ENCODE measurements at regions not wholly inside any gene's neighbourhood (a gene's known extent, or its start where the extent isn't known, plus 50 kb on each side); places are given as distances from the start of the nearest gene placed in this dataset.

GRCh38 chr19:28426730-28427225 is 786.2 kb downstream of the UQCRFS1 start:
- Mint-ChIP-seq H3K36me3 (no peaks in the 10 kb centered on the region), H3K27me3 (peaks cover 3 to 5% of the 10 kb centered on the region in 2 donors), H3K27ac (no peak overlapping the region), H3K9me3 (peaks cover under 1 to 2% (median 2%) of the 10 kb centered on the region in 3 donors), H3K4me3 (no peak overlapping the region), H3K4me1 (peaks cover 0 to 5% (median 4%) of the 10 kb centered on the region in 3 donors)
- Histone ChIP-seq H3K4me1 (ENCODE audit: control insufficient read depth in 1 of 2, extremely low read depth in 1 of 2, insufficient read depth in 2 of 2, low read length in 2 of 2) (no peaks in the 10 kb centered on the region), H3K4me3 (ENCODE audit: control insufficient read depth in 1 of 2, extremely low read depth in 1 of 2, low read length in 1 of 2) (no peak overlapping the region), H3K9me3 (no peaks in the 10 kb centered on the region), H3K27me3 (replicated peaks in 1 of 2; ENCODE audit: control insufficient read depth in 2 of 2, extremely low read depth in 1 of 2, insufficient read depth in 2 of 2, low read length in 1 of 2) (peaks cover 0 to 6% of the 10 kb centered on the region in 2 experiments), H3K27ac (ENCODE audit: low read length) (no peak overlapping the region), H3K36me3 (ENCODE audit: control insufficient read depth in 2 of 2, extremely low read depth in 1 of 2, insufficient read depth in 1 of 2, low read length in 1 of 2) (no peaks in the 10 kb centered on the region)
- DNase-seq (no peak), ATAC-seq (replicated peaks in 1 of 4) (no peak)
- ChIA-PET CTCF (no interaction called here), POLR2A (interaction anchor here in 1 of 2 donors (0.6 kb wide), 1 partner anchor 12 kb away, joined by 3 read pairs; no protein-coding TSS in a partner anchor)
- 60% methylated on average over 2 of the region's 4 CpGs for WGBS (ENCODE audit: insufficient coverage)

GRCh38 chr19:28426110-28426729 is 786.7 kb downstream of the UQCRFS1 start:
- Mint-ChIP-seq H3K4me3 (no peak overlapping the region), H3K27me3 (peaks cover 3 to 9% of the 10 kb centered on the region in 2 donors)

GRCh38 chr19:28425046-28425931 is 787.7 kb downstream of the UQCRFS1 start:
- Histone ChIP-seq H3K4me3 (ENCODE audit: control insufficient read depth in 1 of 2, extremely low read depth in 1 of 2, low read length in 1 of 2) (no peak overlapping the region), H3K27me3 (replicated peaks in 1 of 2; ENCODE audit: control insufficient read depth in 2 of 2, extremely low read depth in 1 of 2, insufficient read depth in 2 of 2, low read length in 1 of 2) (peaks cover 0 to 17% of the 10 kb centered on the region in 2 experiments), H3K4me1 (ENCODE audit: control insufficient read depth in 1 of 2, extremely low read depth in 1 of 2, insufficient read depth in 2 of 2, low read length in 2 of 2) (no peaks in the 10 kb centered on the region), H3K9me3 (no peaks in the 10 kb centered on the region), H3K36me3 (ENCODE audit: control insufficient read depth in 2 of 2, extremely low read depth in 1 of 2, insufficient read depth in 1 of 2, low read length in 1 of 2) (no peaks in the 10 kb centered on the region), H3K27ac (ENCODE audit: low read length) (no peak overlapping the region)
- ATAC-seq (replicated peaks in 1 of 4): no peak
- H3K27ac Mint-ChIP-seq: no peak overlapping the region
- POLR2A ChIA-PET: no interaction called here
- H3K27me3 Mint-ChIP-seq: peaks cover 3 to 9% of the 10 kb centered on the region in 2 donors
- 66% methylated on average over 4 of the region's 13 CpGs for WGBS (ENCODE audit: insufficient coverage)
- H3K9me3 Mint-ChIP-seq: peaks cover 0 to 2% (median 2%) of the 10 kb centered on the region in 3 donors
- no peaks in the 10 kb centered on the region for H3K36me3 Mint-ChIP-seq
- DNase-seq: no peak
- no peak overlapping the region for H3K4me3 Mint-ChIP-seq
- CTCF ChIA-PET: interaction anchor here in 1 of 2 donors (0.6 kb wide), 1 partner anchor 67 kb away, joined by 3 read pairs; no protein-coding TSS in a partner anchor
- H3K4me1 Mint-ChIP-seq: peaks cover 0 to 5% (median 4%) of the 10 kb centered on the region in 3 donors

More at GRCh38 chr19:28426110-28426729, 786.7 kb downstream of the UQCRFS1 start:
- Mint-ChIP-seq H3K36me3 (no peaks in the 10 kb centered on the region), H3K27ac (no peak overlapping the region), H3K4me1 (peaks cover 0 to 5% (median 4%) of the 10 kb centered on the region in 3 donors), H3K9me3 (peaks cover 0 to 2% (median 2%) of the 10 kb centered on the region in 3 donors)
- ChIA-PET CTCF (no interaction called here), POLR2A (interaction anchor here in 1 of 2 donors (0.6 kb wide), 1 partner anchor 11 kb away, joined by 3 read pairs; no protein-coding TSS in a partner anchor)
- 45% methylated on average over 5 of the region's 7 CpGs for WGBS (ENCODE audit: insufficient coverage)
- no peaks in the 10 kb centered on the region for H3K4me1 ChIP-seq (ENCODE audit: control insufficient read depth in 1 of 2, extremely low read depth in 1 of 2, insufficient read depth in 2 of 2, low read length in 2 of 2)
- no peaks in the 10 kb centered on the region for H3K36me3 ChIP-seq (ENCODE audit: control insufficient read depth in 2 of 2, extremely low read depth in 1 of 2, insufficient read depth in 1 of 2, low read length in 1 of 2)
- no peak for DNase-seq
- H3K27ac ChIP-seq (ENCODE audit: low read length): no peak overlapping the region
- H3K4me3 ChIP-seq (ENCODE audit: control insufficient read depth in 1 of 2, extremely low read depth in 1 of 2, low read length in 1 of 2): no peak overlapping the region
- no peaks in the 10 kb centered on the region for H3K9me3 ChIP-seq
- ATAC-seq (replicated peaks in 1 of 4): no peak
- H3K27me3 ChIP-seq (replicated peaks in 1 of 2; ENCODE audit: control insufficient read depth in 2 of 2, extremely low read depth in 1 of 2, insufficient read depth in 2 of 2, low read length in 1 of 2): peaks cover 0 to 8% of the 10 kb centered on the region in 2 experiments

- no peaks in the 10 kb centered on the region for H3K9me3 ChIP-seq
- no peak overlapping the region for H3K27ac ChIP-seq (ENCODE audit: low read length)
- ChIA-PET CTCF (interaction anchor here in 1 of 2 donors (0.6 kb wide), 1 partner anchor 68 kb away, joined by 3 read pairs; no protein-coding TSS in a partner anchor), POLR2A (no interaction called here)
- no peak for ATAC-seq (replicated peaks in 1 of 4)
- no peak overlapping the region for H3K4me3 ChIP-seq (ENCODE audit: control insufficient read depth in 1 of 2, extremely low read depth in 1 of 2, low read length in 1 of 2)
- no peaks in the 10 kb centered on the region for H3K4me1 ChIP-seq (ENCODE audit: control insufficient read depth in 1 of 2, extremely low read depth in 1 of 2, insufficient read depth in 2 of 2, low read length in 2 of 2)
- Mint-ChIP-seq H3K4me1 (peaks cover 0 to 5% (median 4%) of the 10 kb centered on the region in 3 donors), H3K4me3 (no peak overlapping the region), H3K9me3 (peaks cover 0 to 2% (median 2%) of the 10 kb centered on the region in 3 donors), H3K27ac (no peak overlapping the region), H3K36me3 (no peaks in the 10 kb centered on the region), H3K27me3 (peaks cover 3 to 9% of the 10 kb centered on the region in 2 donors)
- no peaks in the 10 kb centered on the region for H3K36me3 ChIP-seq (ENCODE audit: control insufficient read depth in 2 of 2, extremely low read depth in 1 of 2, insufficient read depth in 1 of 2, low read length in 1 of 2)
- WGBS (ENCODE audit: insufficient coverage): 64% methylated on average over 3 of the region's 4 CpGs
- H3K27me3 ChIP-seq (replicated peaks in 1 of 2; ENCODE audit: control insufficient read depth in 2 of 2, extremely low read depth in 1 of 2, insufficient read depth in 2 of 2, low read length in 1 of 2): peaks cover 0 to 18% of the 10 kb centered on the region in 2 experiments
- no peak for DNase-seq
Observed at GRCh38 chr19:28424662-28425045, 788.3 kb downstream of the UQCRFS1 start.

GRCh38 chr19:28424077-28424476 is 788.9 kb downstream of the UQCRFS1 start:
- Mint-ChIP-seq H3K4me3 (no peak overlapping the region), H3K4me1 (peaks cover 0 to 5% (median 4%) of the 10 kb centered on the region in 3 donors), H3K27me3 (peaks cover 3 to 9% of the 10 kb centered on the region in 2 donors), H3K9me3 (peaks cover 0 to 2% (median 2%) of the 10 kb centered on the region in 3 donors), H3K36me3 (no peaks in the 10 kb centered on the region), H3K27ac (no peak overlapping the region)
- no peak for DNase-seq
- Histone ChIP-seq H3K9me3 (no peaks in the 10 kb centered on the region), H3K27me3 (replicated peaks in 1 of 2; ENCODE audit: control insufficient read depth in 2 of 2, extremely low read depth in 1 of 2, insufficient read depth in 2 of 2, low read length in 1 of 2) (peaks cover 0 to 18% of the 10 kb centered on the region in 2 experiments), H3K27ac (ENCODE audit: low read length) (no peak overlapping the region), H3K36me3 (ENCODE audit: control insufficient read depth in 2 of 2, extremely low read depth in 1 of 2, insufficient read depth in 1 of 2, low read length in 1 of 2) (no peaks in the 10 kb centered on the region), H3K4me1 (ENCODE audit: control insufficient read depth in 1 of 2, extremely low read depth in 1 of 2, insufficient read depth in 2 of 2, low read length in 2 of 2) (no peaks in the 10 kb centered on the region), H3K4me3 (ENCODE audit: control insufficient read depth in 1 of 2, extremely low read depth in 1 of 2, low read length in 1 of 2) (no peak overlapping the region)
- ATAC-seq (replicated peaks in 1 of 4): no peak
- ChIA-PET POLR2A (no interaction called here), CTCF (no interaction called here)
- 87% methylated on average over 4 of the region's 5 CpGs for WGBS (ENCODE audit: insufficient coverage)
